ENCODE measurements at regions not wholly inside any gene's neighbourhood (a gene's known extent, or its start where the extent isn't known, plus 50 kb on each side); places are given as distances from the start of the nearest gene placed in this dataset.
A peak's percentile ranks its signal among the peaks of the same experiment; 100 is the strongest.

DNA sequence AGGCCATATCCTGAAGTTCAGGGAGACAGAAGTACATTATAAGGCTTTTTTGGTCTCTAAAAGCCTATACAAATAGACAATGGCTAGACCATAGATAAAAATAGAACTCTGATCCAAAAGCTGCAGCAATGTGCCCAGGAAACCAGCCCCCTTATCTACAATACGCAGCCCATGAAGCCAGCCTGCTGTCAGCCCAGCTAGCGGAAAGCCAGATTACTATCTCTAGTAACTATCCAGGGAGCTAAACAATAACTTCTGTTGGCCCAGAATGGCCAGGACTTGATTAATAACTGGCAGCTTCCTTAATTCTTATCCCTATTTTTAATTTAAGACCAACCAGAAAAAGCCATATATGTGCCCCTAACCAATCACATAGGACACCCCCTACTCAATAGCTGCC, 160.4 kb upstream of the SMLR1 start:
- Mint-ChIP-seq H3K36me3 (ENCODE audit: low read depth) (peaks cover 2% of the 10 kb centered on the region), H3K4me1 (ENCODE audit: low read depth) (no peaks in the 10 kb centered on the region), H3K27ac (no peak overlapping the region), H3K27me3 (ENCODE audit: insufficient read depth) (peaks cover 7% of the 10 kb centered on the region), H3K9me3 (peaks cover 6% of the 10 kb centered on the region), H3K4me3 (no peak overlapping the region)
- DNase-seq (ENCODE audit: low spot score), result no peak
- intact Hi-C loops (cut with micrococcal nuclease), result no loop called here

GRCh38 chr6:130670142-130670541, 157.1 kb upstream of the SMLR1 start:
- Mint-ChIP-seq H3K27ac (no peak overlapping the region), H3K4me1 (ENCODE audit: low read depth) (no peaks in the 10 kb centered on the region), H3K4me3 (no peak overlapping the region), H3K36me3 (ENCODE audit: low read depth) (peaks cover under 1% of the 10 kb centered on the region), H3K27me3 (ENCODE audit: insufficient read depth) (peaks cover 6% of the 10 kb centered on the region), H3K9me3 (peaks cover 9% of the 10 kb centered on the region)
- DNase-seq (ENCODE audit: low spot score), result no peak
- intact Hi-C loops (cut with micrococcal nuclease), result no loop called here

DNA sequence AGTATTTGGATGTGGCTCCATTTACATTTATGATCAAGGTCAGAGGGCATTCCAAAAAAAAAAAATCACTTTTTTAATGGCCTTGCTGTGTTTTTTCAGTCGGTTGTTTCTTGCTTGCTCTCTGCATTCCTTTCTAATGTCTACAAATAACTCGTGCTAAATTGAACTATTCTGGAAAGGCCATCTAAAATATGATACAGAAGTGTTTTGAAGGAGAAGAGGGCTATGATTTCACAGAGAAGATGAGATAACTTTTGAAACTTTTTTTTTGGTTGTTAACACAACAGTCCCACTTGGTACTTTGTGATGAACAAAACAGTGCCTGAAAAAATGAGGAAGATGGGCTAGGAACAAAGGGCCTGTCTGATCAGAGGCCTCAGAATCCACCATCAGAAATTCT, 156.1 kb upstream of the SMLR1 start:
- no peaks in the 10 kb centered on the region for H3K36me3 Mint-ChIP-seq (ENCODE audit: low read depth)
- H3K27ac Mint-ChIP-seq, result no peak overlapping the region
- H3K9me3 Mint-ChIP-seq, result peaks cover 5% of the 10 kb centered on the region
- no peak overlapping the region for H3K4me3 Mint-ChIP-seq
- peaks cover 5% of the 10 kb centered on the region for H3K4me1 Mint-ChIP-seq (ENCODE audit: low read depth)
- intact Hi-C loops (cut with micrococcal nuclease), result no loop called here
- no peak for DNase-seq (ENCODE audit: low spot score)
- H3K27me3 Mint-ChIP-seq (ENCODE audit: insufficient read depth), result peaks cover 3% of the 10 kb centered on the region

- H3K27me3 Mint-ChIP-seq (ENCODE audit: insufficient read depth), result peaks cover 3% of the 10 kb centered on the region
- peaks cover 9% of the 10 kb centered on the region for H3K4me1 Mint-ChIP-seq (ENCODE audit: low read depth)
- no peak overlapping the region for H3K27ac Mint-ChIP-seq
- no peak overlapping the region for H3K4me3 Mint-ChIP-seq
- H3K9me3 Mint-ChIP-seq, result peaks cover 5% of the 10 kb centered on the region
- DNase-seq (ENCODE audit: low spot score), result no peak
- intact Hi-C loops (cut with micrococcal nuclease), result no loop called here
- H3K36me3 Mint-ChIP-seq (ENCODE audit: low read depth), result no peaks in the 10 kb centered on the region
These were observed 155.6 kb upstream of the SMLR1 start for GRCh38 chr6:130671577-130671976.

- no peak for DNase-seq (ENCODE audit: low spot score)
- Mint-ChIP-seq H3K4me3 (no peak overlapping the region), H3K27ac (no peak overlapping the region), H3K4me1 (ENCODE audit: low read depth) (peaks cover 15% of the 10 kb centered on the region), H3K9me3 (peaks cover 9% of the 10 kb centered on the region), H3K36me3 (ENCODE audit: low read depth) (peaks cover 4% of the 10 kb centered on the region), H3K27me3 (ENCODE audit: insufficient read depth) (peaks cover 3% of the 10 kb centered on the region)
- intact Hi-C loops (cut with micrococcal nuclease), result no loop called here
These were observed 155.1 kb upstream of the SMLR1 start for GRCh38 chr6:130672153-130672552.

GRCh38 chr6:130674604-130675003, 152.6 kb upstream of the SMLR1 start:
- Mint-ChIP-seq H3K4me3 (no peak overlapping the region), H3K27ac (no peak overlapping the region), H3K4me1 (ENCODE audit: low read depth) (peaks cover 22% of the 10 kb centered on the region), H3K36me3 (ENCODE audit: low read depth) (peaks cover 8% of the 10 kb centered on the region), H3K27me3 (ENCODE audit: insufficient read depth) (peaks cover 3% of the 10 kb centered on the region), H3K9me3 (peaks cover 32% of the 10 kb centered on the region)
- intact Hi-C loops (cut with micrococcal nuclease), result no loop called here
- no peak for DNase-seq (ENCODE audit: low spot score)

- intact Hi-C loops (cut with micrococcal nuclease), result no loop called here
- no peak for DNase-seq (ENCODE audit: low spot score)
- peaks cover 3% of the 10 kb centered on the region for H3K27me3 Mint-ChIP-seq (ENCODE audit: insufficient read depth)
- peaks cover 35% of the 10 kb centered on the region for H3K9me3 Mint-ChIP-seq
- H3K27ac Mint-ChIP-seq, result no peak overlapping the region
- H3K4me3 Mint-ChIP-seq, result no peak overlapping the region
- peaks cover 8% of the 10 kb centered on the region for H3K36me3 Mint-ChIP-seq (ENCODE audit: low read depth)
- peaks cover 22% of the 10 kb centered on the region for H3K4me1 Mint-ChIP-seq (ENCODE audit: low read depth)
These were observed 152.1 kb upstream of the SMLR1 start for GRCh38 chr6:130675072-130675471.

- Mint-ChIP-seq H3K4me1 (ENCODE audit: low read depth) (peaks cover 22% of the 10 kb centered on the region), H3K9me3 (peaks cover 38% of the 10 kb centered on the region), H3K36me3 (ENCODE audit: low read depth) (peaks cover 10% of the 10 kb centered on the region), H3K27me3 (ENCODE audit: insufficient read depth) (no peaks in the 10 kb centered on the region), H3K4me3 (no peak overlapping the region), H3K27ac (no peak overlapping the region)
- no peak for DNase-seq (ENCODE audit: low spot score)
- intact Hi-C loops (cut with micrococcal nuclease), result loop anchor here (2.0 kb wide), 1 partner anchor 49 kb away; no protein-coding TSS in a partner anchor
These were observed 151.0 kb upstream of the SMLR1 start for GRCh38 chr6:130676077-130676772.

- Mint-ChIP-seq H3K27ac (peak overlapping the region; percentile 27), H3K9me3 (peaks cover 38% of the 10 kb centered on the region), H3K36me3 (ENCODE audit: low read depth) (peaks cover 10% of the 10 kb centered on the region), H3K4me1 (ENCODE audit: low read depth) (peaks cover 22% of the 10 kb centered on the region), H3K27me3 (ENCODE audit: insufficient read depth) (no peaks in the 10 kb centered on the region), H3K4me3 (no peak overlapping the region)
- intact Hi-C loops (cut with micrococcal nuclease), result loop anchor here (1.0 to 2.0 kb wide), 2 partner anchors 50 to 163 kb away; no protein-coding TSS in a partner anchor
- no peak for DNase-seq (ENCODE audit: low spot score)
These were observed 150.4 kb upstream of the SMLR1 start for GRCh38 chr6:130676773-130677144.

GRCh38 chr6:130677312-130677711, 149.9 kb upstream of the SMLR1 start:
- no peak overlapping the region for H3K27ac Mint-ChIP-seq
- peaks cover 22% of the 10 kb centered on the region for H3K4me1 Mint-ChIP-seq (ENCODE audit: low read depth)
- H3K36me3 Mint-ChIP-seq (ENCODE audit: low read depth), result peaks cover 10% of the 10 kb centered on the region
- H3K4me3 Mint-ChIP-seq, result no peak overlapping the region
- peaks cover 34% of the 10 kb centered on the region for H3K9me3 Mint-ChIP-seq
- intact Hi-C loops (cut with micrococcal nuclease), result loop anchor here (1.0 to 2.0 kb wide), 2 partner anchors 51 to 164 kb away; no protein-coding TSS in a partner anchor
- H3K27me3 Mint-ChIP-seq (ENCODE audit: insufficient read depth), result peaks cover 4% of the 10 kb centered on the region
- no peak for DNase-seq (ENCODE audit: low spot score)

- Mint-ChIP-seq H3K27ac (no peak overlapping the region), H3K36me3 (ENCODE audit: low read depth) (peaks cover 10% of the 10 kb centered on the region), H3K4me1 (ENCODE audit: low read depth) (peaks cover 22% of the 10 kb centered on the region), H3K4me3 (no peak overlapping the region), H3K9me3 (peaks cover 34% of the 10 kb centered on the region), H3K27me3 (ENCODE audit: insufficient read depth) (peaks cover 5% of the 10 kb centered on the region)
- DNase-seq (ENCODE audit: low spot score), result no peak
- intact Hi-C loops (cut with micrococcal nuclease), result loop anchor here (1.0 to 2.0 kb wide), 2 partner anchors 51 to 164 kb away; no protein-coding TSS in a partner anchor
These were observed 149.4 kb upstream of the SMLR1 start for GRCh38 chr6:130677766-130678165.

GRCh38 chr6:130679684-130680083, 147.5 kb upstream of the SMLR1 start:
- Mint-ChIP-seq H3K4me3 (no peak overlapping the region), H3K36me3 (ENCODE audit: low read depth) (peaks cover 10% of the 10 kb centered on the region), H3K27ac (no peak overlapping the region), H3K4me1 (ENCODE audit: low read depth) (peaks cover 22% of the 10 kb centered on the region), H3K9me3 (peaks cover 34% of the 10 kb centered on the region), H3K27me3 (ENCODE audit: insufficient read depth) (peaks cover 5% of the 10 kb centered on the region)
- intact Hi-C loops (cut with micrococcal nuclease), result no loop called here
- no peak for DNase-seq (ENCODE audit: low spot score)

- Mint-ChIP-seq H3K27ac (no peak overlapping the region), H3K9me3 (peaks cover 34% of the 10 kb centered on the region)
These were observed 147.1 kb upstream of the SMLR1 start for GRCh38 chr6:130680116-130680515.

More at GRCh38 chr6:130680116-130680515, 147.1 kb upstream of the SMLR1 start:
- DNase-seq (ENCODE audit: low spot score), result no peak
- intact Hi-C loops (cut with micrococcal nuclease), result no loop called here
- Mint-ChIP-seq H3K27me3 (ENCODE audit: insufficient read depth) (peaks cover 5% of the 10 kb centered on the region), H3K36me3 (ENCODE audit: low read depth) (peaks cover 10% of the 10 kb centered on the region), H3K4me3 (no peak overlapping the region), H3K4me1 (ENCODE audit: low read depth) (peaks cover 22% of the 10 kb centered on the region)

All from activated T-helper 1 cell treated with anti-CD3 and anti-CD28 coated beads, Interleukin-12 subunit alpha, Interleukin-12 subunit beta, Interleukin-2, Interleukin-4 antibody, amounts not matched to agents 30 ng/mL and 10 ng/mL and 1 ng/mL, durations not matched to agents 14 hours and 24 hours and 36 hours (primary cell).